Psoas muscle (tissue), 7 donors: ENCODE measurements at regions not wholly inside any gene's neighbourhood (a gene's known extent, or its start where the extent isn't known, plus 50 kb on each side); places are given as distances from the start of the nearest gene placed in this dataset.
"Not testable (repeated sequence)": the region's sequence is repeated elsewhere in the genome, so short reads cannot be mapped to it uniquely, and the experiment has no call there.

ENCODE experiments used
- ATAC-seq, 4 donors: fragments of 200-7000 bp; cut with Tn5 transposase; one replicate each; pipeline ENCODE4 v1.9.1; 2020; ENCODE audit warnings: moderate library complexity in 3 of 4, mild to moderate bottlenecking in 2 of 4
- DNase-seq, 2 donors: peaks; one replicate each; pipeline ENCODE4 v3.0.0-alpha.2; 2020
- H3K27ac ChIP-seq: fragments of 200-600 bp; one replicate; pipeline ENCODE4 v1.8.0; 2022
- H3K27me3 ChIP-seq, 3 donors: fragments of 200-600 bp in 1 of 3; one replicate each; pipeline versions ENCODE4 v1.6.1 to v1.8.0; 2013 to 2022; ENCODE audit warnings: low read length in 2 of 3, mild to moderate bottlenecking in 2 of 3, moderate library complexity in 1 of 3; ENCODE audit not compliant: insufficient read depth in 3 of 3
- H3K36me3 ChIP-seq, 2 donors: fragments of 200-600 bp in 1 of 2; one replicate each; pipeline versions ENCODE4 v1.6.1 to v1.8.0; 2013 to 2022; ENCODE audit warnings: low read depth in 1 of 2, mild to moderate bottlenecking in 1 of 2, moderate library complexity in 1 of 2; ENCODE audit not compliant: insufficient read depth in 1 of 2
- H3K4me1 ChIP-seq: fragments of 200-600 bp; one replicate; pipeline ENCODE4 v1.8.0; 2022
- H3K4me3 ChIP-seq: fragments of 200-600 bp; one replicate; pipeline ENCODE4 v1.8.0; 2022; ENCODE audit warnings: mild to moderate bottlenecking
- H3K9me3 ChIP-seq: fragments of 200-600 bp; one replicate; pipeline ENCODE4 v1.8.0; 2022
- CTCF ChIP-seq: fragments of 200-600 bp; IDR thresholded peaks from one replicate; pipeline ENCODE4 v1.8.0; 2022; ENCODE audit warnings: antibody characterized with exemption
- WGBS, 3 donors: extraction: QIAGEN DNeasy Blood & Tissue Kit; methylation state at CpG; one replicate each; pipeline versions ENCODE4 v1.1.6 to v1.1.7; 2013; 5-methylcytosine and 5-hydroxymethylcytosine counted together
- intact Hi-C, 2 donors: fragments of 100-400 bp; cut with DNase I; formaldehyde crosslinking; loops; one replicate each; pipeline versions ENCODE4 v1.11.0 to v1.14.2; 2022
- donor health status: healthy with polysubstance abuse.
- donor health status: DM: no; HTN: no; CAD: no; lungs with moderate emphysema.
- donor health status: Bipolar disorder and iron deficiency.
- donor health status: healthy.
- donor health status: DM: yes; HTN: yes; CAD: no.
- donor health status: DM: no; HTN: no; CAD: no.
- donor health status: DM: yes; HTN: yes; CAD: no.

- no peak for TF ChIP-seq CTCF
- H3K27me3 ChIP-seq = no peaks in the 10 kb centered on the region
- WGBS, 3 donors = 56 to 79% (median 59%) methylated on average over 4 of the region's 4 CpGs
- peaks cover 16% of the 10 kb centered on the region for H3K4me1 ChIP-seq
- no peak for ATAC-seq
- peak overlapping the region; percentile 36 for H3K4me3 ChIP-seq
- no peaks in the 10 kb centered on the region for H3K36me3 ChIP-seq
- no peaks in the 10 kb centered on the region for H3K9me3 ChIP-seq
- intact Hi-C loops = loop anchor here in 1 of 2 donors (5.0 to 10.0 kb wide), 2 partner anchors 53 to 621 kb away; no protein-coding TSS in a partner anchor
- H3K27ac ChIP-seq = no peak overlapping the region
- no peak for DNase-seq
These were observed 124.8 kb downstream of the MPP7 start for GRCh38 chr10:28177944-28178637.

GRCh38 chr10:28176498-28176897, 126.4 kb downstream of the MPP7 start:
- H3K36me3 ChIP-seq, DNase-seq, H3K27me3 ChIP-seq, H3K27ac ChIP-seq, H3K4me3 ChIP-seq, H3K9me3 ChIP-seq, ATAC-seq: not testable (repeated sequence)
- WGBS, 3 donors = 81 to 100% (median 94%) methylated on average over 3 to 4 of the region's 4 CpGs
- peaks cover 11% of the 10 kb centered on the region for H3K4me1 ChIP-seq
- intact Hi-C loops = loop anchor here in 1 of 2 donors (5.0 to 10.0 kb wide), 2 partner anchors 52 to 619 kb away; no protein-coding TSS in a partner anchor

GRCh38 chr10:28172223-28172610, 130.6 kb downstream of the MPP7 start:
- peak in 1 of 4 donors; percentile 43 for ATAC-seq
- no peak overlapping the region for H3K27ac ChIP-seq
- peaks cover 10% of the 10 kb centered on the region for H3K4me1 ChIP-seq
- 54 to 78% (median 59%) methylated on average over 8 of the region's 8 CpGs for WGBS, 3 donors
- no peak for DNase-seq
- H3K36me3 ChIP-seq = no peaks in the 10 kb centered on the region
- intact Hi-C loops = loop anchor here (5.0 to 10.0 kb wide), 2 partner anchors 47 to 430 kb away; no protein-coding TSS in a partner anchor
- no peak for TF ChIP-seq CTCF
- no peaks in the 10 kb centered on the region for H3K27me3 ChIP-seq
- no peak overlapping the region for H3K4me3 ChIP-seq
- H3K9me3 ChIP-seq = no peaks in the 10 kb centered on the region

- no peak for TF ChIP-seq CTCF
- peaks cover 10% of the 10 kb centered on the region for H3K4me1 ChIP-seq
- 49 to 64% (median 58%) methylated on average over 9 of the region's 9 CpGs for WGBS, 3 donors
- H3K36me3 ChIP-seq = no peaks in the 10 kb centered on the region
- ATAC-seq (peak; percentile 67 to 97 (median 83)), DNase-seq (no peak)
- no peak overlapping the region for H3K27ac ChIP-seq
- intact Hi-C loops = loop anchor here (5.0 to 10.0 kb wide), 2 partner anchors 47 to 429 kb away; no protein-coding TSS in a partner anchor
- no peaks in the 10 kb centered on the region for H3K27me3 ChIP-seq
- H3K4me3 ChIP-seq = no peak overlapping the region
- no peaks in the 10 kb centered on the region for H3K9me3 ChIP-seq
These were observed 131.2 kb downstream of the MPP7 start for GRCh38 chr10:28171468-28172222.

- H3K27ac ChIP-seq = no peak overlapping the region
- no peak overlapping the region for H3K4me3 ChIP-seq
- DNase-seq (no peak), ATAC-seq (no peak)
- WGBS, 3 donors = 71 to 77% (median 73%) methylated on average over 2 of the region's 2 CpGs
- peaks cover 10% of the 10 kb centered on the region for H3K4me1 ChIP-seq
- H3K27me3 ChIP-seq = no peaks in the 10 kb centered on the region
- TF ChIP-seq CTCF = no peak
- intact Hi-C loops = no loop called here
- no peaks in the 10 kb centered on the region for H3K36me3 ChIP-seq
- no peaks in the 10 kb centered on the region for H3K9me3 ChIP-seq
These were observed 133.3 kb downstream of the MPP7 start for GRCh38 chr10:28169525-28169924.
